ENCODE measurements at regions not wholly inside any gene's neighbourhood (a gene's known extent, or its start where the extent isn't known, plus 50 kb on each side); places are given as distances from the start of the nearest gene placed in this dataset.

- DNase-seq (ENCODE audit: low spot score), result no peak
- ATAC-seq, result no peak
These were observed 1091.6 kb upstream of the EEF2KMT start for GRCh38 chr16:6189216-6189615.

GRCh38 chr16:6177616-6178180, 1080.1 kb upstream of the EEF2KMT start:
- DNase-seq (ENCODE audit: low spot score) (no peak), ATAC-seq (no peak)

GRCh38 chr16:6170022-6170421, 1072.4 kb upstream of the EEF2KMT start:
- DNase-seq (ENCODE audit: low spot score) (no peak), ATAC-seq (no peak)

- no peak for ATAC-seq
- DNase-seq (ENCODE audit: low spot score), result no peak
These were observed 1067.9 kb upstream of the EEF2KMT start for GRCh38 chr16:6165330-6165979.

- no peak for ATAC-seq
- no peak for DNase-seq (ENCODE audit: low spot score)
These were observed 1063.3 kb upstream of the EEF2KMT start for GRCh38 chr16:6160871-6161270.

- no peak for ATAC-seq
- DNase-seq (ENCODE audit: low spot score), result no peak
These were observed 1062.7 kb upstream of the EEF2KMT start for GRCh38 chr16:6160303-6160702.

GRCh38 chr16:6157806-6158205, 1060.2 kb upstream of the EEF2KMT start:
- no peak for ATAC-seq

GRCh38 chr16:6155271-6155670, 1057.7 kb upstream of the EEF2KMT start:
- no peak for ATAC-seq
- DNase-seq (ENCODE audit: low spot score), result no peak

More at GRCh38 chr16:6157806-6158205, 1060.2 kb upstream of the EEF2KMT start:
- no peak for DNase-seq (ENCODE audit: low spot score)

GRCh38 chr16:6153901-6154300, 1056.3 kb upstream of the EEF2KMT start:
- no peak for ATAC-seq
- no peak for DNase-seq (ENCODE audit: low spot score)

GRCh38 chr16:6149031-6149430, 1051.4 kb upstream of the EEF2KMT start:
- DNase-seq (ENCODE audit: low spot score), result no peak

GRCh38 chr16:6148361-6148760, 1050.8 kb upstream of the EEF2KMT start:
- ATAC-seq, result no peak
- DNase-seq (ENCODE audit: low spot score), result no peak

More at GRCh38 chr16:6149031-6149430, 1051.4 kb upstream of the EEF2KMT start:
- ATAC-seq, result no peak

- DNase-seq (ENCODE audit: low spot score), result no peak
These were observed 1049.4 kb upstream of the EEF2KMT start for GRCh38 chr16:6146874-6147425.

GRCh38 chr16:6146356-6146755, 1048.8 kb upstream of the EEF2KMT start:
- DNase-seq (ENCODE audit: low spot score), result no peak
- ATAC-seq, result no peak

More at GRCh38 chr16:6146874-6147425, 1049.4 kb upstream of the EEF2KMT start:
- no peak for ATAC-seq

- no peak for DNase-seq (ENCODE audit: low spot score)
- ATAC-seq, result no peak
These were observed 1046.9 kb upstream of the EEF2KMT start for GRCh38 chr16:6144463-6144862.

- ATAC-seq (no peak), DNase-seq (ENCODE audit: low spot score) (no peak)
These were observed 1045.4 kb upstream of the EEF2KMT start for GRCh38 chr16:6143020-6143419.

- ATAC-seq, result no peak
These were observed 1035.5 kb upstream of the EEF2KMT start for GRCh38 chr16:6133009-6133557.

GRCh38 chr16:6132121-6132520, 1034.5 kb upstream of the EEF2KMT start:
- ATAC-seq, result no peak
- DNase-seq (ENCODE audit: low spot score), result no peak

More at GRCh38 chr16:6133009-6133557, 1035.5 kb upstream of the EEF2KMT start:
- DNase-seq (ENCODE audit: low spot score), result no peak

- ATAC-seq, result no peak
- no peak for DNase-seq (ENCODE audit: low spot score)
These were observed 1034.0 kb upstream of the EEF2KMT start for GRCh38 chr16:6131526-6132050.

- ATAC-seq, result no peak
- DNase-seq (ENCODE audit: low spot score), result no peak
These were observed 1028.1 kb upstream of the EEF2KMT start for GRCh38 chr16:6125483-6126259.

- no peak for DNase-seq (ENCODE audit: low spot score)
- no peak for ATAC-seq
These were observed 1026.5 kb upstream of the EEF2KMT start for GRCh38 chr16:6124136-6124535.

GRCh38 chr16:6122401-6122800, 1024.8 kb upstream of the EEF2KMT start:
- ATAC-seq (no peak), DNase-seq (ENCODE audit: low spot score) (no peak)
